SK-MEL-5 (cell line): ENCODE measurements at regions not wholly inside any gene's neighbourhood (a gene's known extent, or its start where the extent isn't known, plus 50 kb on each side); places are given as distances from the start of the nearest gene placed in this dataset.

Experiments
- DNase-seq: peaks from one replicate; pipeline ENCODE4 v3.0.0-alpha.2; 2016; ENCODE audit warnings: low read depth, low spot score
- in situ Hi-C: cut with HindIII; loops from 2 replicates; pipeline ENCODE4 v1.10.0; 2016; ENCODE audit warnings: low sequenced_read_pairs, high pct_unique_total_duplicates, low pct_unique_long_range_greater_than_20kb

DNA sequence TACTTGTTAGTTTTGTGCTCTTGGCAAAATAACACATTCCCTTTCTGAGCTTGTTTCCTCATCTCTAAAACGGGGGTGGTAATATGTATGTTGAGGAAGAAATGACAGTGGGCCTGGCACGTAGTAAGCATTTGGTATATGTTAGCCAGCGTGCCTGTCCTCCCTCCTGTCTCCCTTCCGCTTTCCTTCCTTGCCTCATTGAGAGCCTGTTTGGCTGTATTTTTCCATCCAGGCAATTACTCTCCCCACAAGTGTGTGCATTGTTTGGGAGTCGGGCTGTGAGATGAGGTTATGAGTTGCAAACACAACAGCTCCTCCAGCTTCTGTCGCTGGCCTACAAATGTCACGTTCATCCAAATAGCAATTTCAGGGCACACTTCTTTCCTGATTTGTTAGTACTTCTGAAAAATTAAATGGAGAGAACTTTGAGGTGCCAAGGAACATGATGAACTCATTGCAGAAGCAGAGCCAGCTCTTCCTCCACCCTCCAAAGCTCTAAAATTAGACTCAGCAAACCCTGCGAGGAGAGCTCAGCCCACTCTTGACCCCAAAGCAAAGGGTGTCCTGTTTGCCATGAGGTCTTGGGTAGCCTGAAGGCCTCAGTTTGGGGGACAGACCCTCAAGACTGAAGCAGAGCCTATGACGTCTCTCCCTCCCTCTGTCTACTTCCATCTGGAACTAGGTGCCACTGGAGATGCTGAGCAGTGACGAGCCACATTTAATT lies 50.7 kb upstream of the TOX2 start:
- in situ Hi-C loops = no loop called here
- no peak for DNase-seq

GRCh38 chr20:43863330-43863729 lies 51.3 kb upstream of the TOX2 start:
- in situ Hi-C loops = no loop called here
- DNase-seq = no peak

DNA sequence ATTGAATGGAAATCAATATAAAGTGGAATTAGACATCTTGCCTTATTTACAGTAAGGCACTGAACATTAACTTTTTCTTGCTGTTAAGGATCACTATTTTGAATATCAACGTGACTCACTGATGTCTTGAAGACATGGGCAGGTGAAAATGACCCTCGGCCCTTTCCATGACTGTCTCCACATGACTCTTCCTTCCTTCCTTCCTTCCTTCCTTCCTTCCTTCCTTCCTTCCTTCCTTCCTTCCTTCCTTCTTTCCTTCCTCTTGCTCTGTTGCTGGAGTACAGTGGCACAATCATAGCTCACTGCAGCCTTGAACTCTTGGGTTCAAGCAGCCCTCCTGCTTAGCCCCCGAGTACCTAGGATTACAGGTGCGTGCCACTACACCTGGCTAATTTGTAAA lies 52.2 kb upstream of the TOX2 start:
- no peak for DNase-seq
- in situ Hi-C loops = no loop called here

GRCh38 chr20:43859994-43860393 lies 54.7 kb upstream of the TOX2 start:
- DNase-seq = no peak
- in situ Hi-C loops = no loop called here

DNA sequence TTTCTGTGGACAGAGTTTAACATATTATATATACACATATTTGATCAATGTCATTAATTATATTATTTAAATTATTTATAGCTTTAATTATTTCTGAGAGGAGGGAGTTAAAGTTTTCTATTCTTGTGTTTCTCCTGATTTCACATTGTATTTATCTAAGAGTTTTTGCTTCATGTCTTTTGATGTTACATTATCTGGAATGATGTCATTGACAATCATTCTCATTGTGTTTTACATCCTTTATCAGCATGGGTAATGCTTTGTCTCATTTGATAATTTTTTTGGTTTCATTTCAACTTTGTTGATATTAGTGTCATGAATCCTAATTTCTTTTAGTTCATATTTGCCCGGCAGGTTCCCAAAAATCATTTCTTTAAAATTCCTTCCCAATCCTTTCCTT lies 56.7 kb upstream of the TOX2 start:
- in situ Hi-C loops = no loop called here
- DNase-seq = no peak

- DNase-seq = no peak
- in situ Hi-C loops = no loop called here
Observed at GRCh38 chr20:43857127-43857526, 57.5 kb upstream of the TOX2 start.

GRCh38 chr20:43855803-43856202 lies 58.8 kb upstream of the TOX2 start:
- in situ Hi-C loops = no loop called here
- DNase-seq = no peak

- in situ Hi-C loops = no loop called here
- DNase-seq = no peak
Observed at GRCh38 chr20:43853918-43854317, 60.7 kb upstream of the TOX2 start.

GRCh38 chr20:43853174-43853803 lies 61.4 kb upstream of the TOX2 start:
- DNase-seq = no peak
- in situ Hi-C loops = no loop called here

DNA sequence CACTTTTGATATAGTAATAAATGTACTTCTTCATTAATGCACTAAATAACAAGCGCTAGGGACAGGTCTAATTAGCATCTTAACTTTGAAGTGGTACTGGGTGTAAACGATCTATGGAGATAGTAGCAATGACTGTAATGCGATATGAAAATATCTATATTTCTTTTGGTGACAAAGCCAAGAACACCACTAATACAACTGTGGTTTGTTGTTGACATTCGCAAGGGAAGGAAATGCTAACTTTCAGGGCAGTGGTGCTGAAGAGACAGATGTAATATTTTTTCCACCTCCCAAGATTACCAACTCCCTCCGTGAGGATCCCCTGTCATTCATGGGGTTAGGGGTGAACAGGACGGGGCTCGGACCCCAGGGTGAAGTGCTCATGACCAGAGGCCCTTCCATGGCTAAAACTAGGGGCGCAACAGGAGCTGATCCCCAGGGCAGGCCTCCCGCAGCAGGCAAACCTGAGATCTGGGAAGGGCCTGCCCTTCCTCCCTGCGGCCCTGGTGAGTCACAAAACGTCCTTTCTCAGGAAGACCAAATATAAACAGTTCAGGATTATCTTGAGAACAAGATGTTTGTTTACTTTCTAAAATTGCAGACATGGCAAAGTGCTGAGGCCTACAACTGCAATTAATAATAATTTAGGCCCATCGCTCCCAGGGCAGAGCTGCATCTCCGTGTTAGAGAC lies 65.0 kb upstream of the TOX2 start:
- in situ Hi-C loops = no loop called here
- no peak for DNase-seq

DNA sequence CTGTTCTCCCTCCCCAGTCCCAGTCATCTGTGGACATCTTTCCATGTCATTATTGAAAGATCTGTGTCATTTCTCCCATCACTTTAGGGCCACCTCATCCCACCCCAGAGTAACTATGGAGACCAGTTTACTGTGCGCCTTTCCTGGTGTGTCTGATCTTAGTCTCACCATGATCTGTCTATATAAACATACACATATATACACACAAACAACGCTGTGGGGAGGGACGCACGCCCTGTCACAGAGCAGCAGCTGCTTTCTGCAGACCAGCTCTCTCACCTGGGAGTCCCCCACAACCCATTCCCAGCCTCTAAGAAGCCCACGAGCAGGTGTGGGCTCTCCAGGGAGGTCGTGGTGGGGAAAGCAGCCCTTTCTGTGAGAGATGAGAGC lies 68.1 kb upstream of the TOX2 start:
- no peak for DNase-seq
- in situ Hi-C loops = no loop called here

GRCh38 chr20:43844778-43845614 lies 69.7 kb upstream of the TOX2 start:
- in situ Hi-C loops = no loop called here
- DNase-seq = no peak

- in situ Hi-C loops = no loop called here
- no peak for DNase-seq
Observed at GRCh38 chr20:43843965-43844660, 70.5 kb upstream of the TOX2 start.

- no peak for DNase-seq
- in situ Hi-C loops = no loop called here
Observed at GRCh38 chr20:43843096-43843964, 71.3 kb upstream of the TOX2 start.

DNA sequence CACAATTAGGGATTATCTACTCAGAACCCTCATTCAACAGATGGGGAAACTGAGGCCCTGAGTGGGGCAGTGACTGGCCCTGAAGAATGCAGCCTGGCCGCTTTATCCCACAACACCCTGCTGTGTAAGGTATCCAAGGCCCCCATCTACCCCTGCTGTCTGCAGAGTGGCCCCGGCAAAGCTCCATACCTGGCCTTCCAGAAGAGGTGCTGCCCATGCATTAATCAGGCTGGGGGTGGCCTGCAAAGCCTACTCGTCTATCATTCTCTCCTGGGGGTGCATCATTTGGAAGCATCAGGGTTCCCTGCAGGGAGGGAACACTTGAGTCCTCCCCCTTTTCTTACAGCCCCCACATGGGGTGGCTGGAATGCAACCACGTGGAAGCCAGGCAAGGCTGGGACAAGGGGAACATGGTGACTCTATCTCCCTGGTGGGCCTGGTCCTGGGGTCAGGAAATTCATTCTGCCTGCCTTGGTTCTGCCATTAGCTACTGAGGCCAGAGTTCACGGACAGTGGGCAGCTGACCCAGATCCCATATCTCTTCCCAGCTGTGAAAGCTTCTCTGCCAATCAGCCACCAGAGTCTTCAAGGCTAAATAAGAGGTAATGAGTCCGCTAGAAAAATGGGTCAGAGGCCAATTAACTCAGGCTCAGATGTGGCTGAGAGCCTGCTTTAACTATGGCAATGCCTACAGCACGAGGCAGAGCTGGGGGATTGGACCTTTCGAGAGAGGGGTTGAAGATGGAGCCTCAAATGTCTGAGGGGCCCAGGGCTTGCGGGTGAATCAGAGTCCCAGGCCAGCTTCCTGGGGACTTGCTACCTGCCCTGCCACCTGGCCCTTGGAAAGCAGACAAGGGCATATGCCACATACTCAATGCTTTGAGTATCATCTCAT lies 72.3 kb upstream of the TOX2 start:
- no peak for DNase-seq
- in situ Hi-C loops = no loop called here
